IPS-18a (cell line): ENCODE measurements at regions not wholly inside any gene's neighbourhood (a gene's known extent, or its start where the extent isn't known, plus 50 kb on each side); places are given as distances from the start of the nearest gene placed in this dataset.

ENCODE experiments used
- H3K27ac ChIP-seq: one replicate; pipeline ENCODE4 v1.5.1; 2013; ENCODE audit warnings: low read length
- H3K27me3 ChIP-seq: one replicate; pipeline ENCODE4 v1.6.1; 2013; ENCODE audit warnings: mild to moderate bottlenecking, low read length; ENCODE audit not compliant: control insufficient read depth, insufficient read depth
- H3K36me3 ChIP-seq: one replicate; pipeline ENCODE4 v1.6.1; 2013; ENCODE audit warnings: low read depth, low read length; ENCODE audit not compliant: control insufficient read depth
- H3K4me1 ChIP-seq: one replicate; pipeline ENCODE4 v1.6.1; 2013; ENCODE audit warnings: low read depth, low read length; ENCODE audit not compliant: control insufficient read depth
- H3K4me3 ChIP-seq: one replicate; pipeline ENCODE4 v1.5.1; 2013; ENCODE audit warnings: low read length
- H3K9ac ChIP-seq: one replicate; pipeline ENCODE4 v1.6.1; 2013; ENCODE audit warnings: mild to moderate bottlenecking, low read length, moderate library complexity
- H3K9me3 ChIP-seq: one replicate; pipeline ENCODE4 v1.6.1; 2013; ENCODE audit warnings: low read depth, low read length; ENCODE audit not compliant: control insufficient read depth

GRCh38 chr14:28651148-28651547 lies 115.4 kb upstream of the FOXG1 start:
- no peaks in the 10 kb centered on the region for H3K27me3 ChIP-seq
- H3K9me3 ChIP-seq = no peaks in the 10 kb centered on the region
- no peak overlapping the region for H3K4me3 ChIP-seq
- no peaks in the 10 kb centered on the region for H3K36me3 ChIP-seq
- peaks cover 6% of the 10 kb centered on the region for H3K4me1 ChIP-seq
- H3K9ac ChIP-seq = no peak overlapping the region
- H3K27ac ChIP-seq = no peak overlapping the region

GRCh38 chr14:28652782-28653181 lies 113.8 kb upstream of the FOXG1 start:
- no peaks in the 10 kb centered on the region for H3K36me3 ChIP-seq
- no peaks in the 10 kb centered on the region for H3K9me3 ChIP-seq
- H3K9ac ChIP-seq = no peak overlapping the region
- no peak overlapping the region for H3K4me3 ChIP-seq
- H3K4me1 ChIP-seq = peaks cover 6% of the 10 kb centered on the region
- H3K27ac ChIP-seq = no peak overlapping the region
- no peaks in the 10 kb centered on the region for H3K27me3 ChIP-seq

- H3K4me1 ChIP-seq = peaks cover 6% of the 10 kb centered on the region
- H3K27me3 ChIP-seq = no peaks in the 10 kb centered on the region
- no peak overlapping the region for H3K9ac ChIP-seq
- no peak overlapping the region for H3K4me3 ChIP-seq
- no peaks in the 10 kb centered on the region for H3K9me3 ChIP-seq
- H3K27ac ChIP-seq = no peak overlapping the region
- H3K36me3 ChIP-seq = no peaks in the 10 kb centered on the region
These were observed 113.1 kb upstream of the FOXG1 start for GRCh38 chr14:28653521-28653920.

- Histone ChIP-seq H3K9me3 (no peaks in the 10 kb centered on the region), H3K36me3 (no peaks in the 10 kb centered on the region), H3K4me1 (peaks cover 17% of the 10 kb centered on the region), H3K4me3 (no peak overlapping the region), H3K27ac (no peak overlapping the region), H3K9ac (no peak overlapping the region), H3K27me3 (no peaks in the 10 kb centered on the region)
These were observed 109.8 kb upstream of the FOXG1 start for GRCh38 chr14:28656704-28657255.

- H3K9ac ChIP-seq = peak overlapping the region; percentile 38
- peaks cover 13% of the 10 kb centered on the region for H3K4me1 ChIP-seq
- H3K27me3 ChIP-seq = no peaks in the 10 kb centered on the region
- no peaks in the 10 kb centered on the region for H3K36me3 ChIP-seq
- peak overlapping the region; percentile 61 for H3K27ac ChIP-seq
- H3K4me3 ChIP-seq = no peak overlapping the region
- H3K9me3 ChIP-seq = no peaks in the 10 kb centered on the region
These were observed 105.3 kb upstream of the FOXG1 start for GRCh38 chr14:28661171-28661772.

- no peaks in the 10 kb centered on the region for H3K27me3 ChIP-seq
- H3K9me3 ChIP-seq = no peaks in the 10 kb centered on the region
- H3K4me3 ChIP-seq = no peak overlapping the region
- no peak overlapping the region for H3K9ac ChIP-seq
- no peaks in the 10 kb centered on the region for H3K36me3 ChIP-seq
- H3K4me1 ChIP-seq = no peaks in the 10 kb centered on the region
- H3K27ac ChIP-seq = no peak overlapping the region
These were observed 99.6 kb upstream of the FOXG1 start for GRCh38 chr14:28666961-28667360.

DNA sequence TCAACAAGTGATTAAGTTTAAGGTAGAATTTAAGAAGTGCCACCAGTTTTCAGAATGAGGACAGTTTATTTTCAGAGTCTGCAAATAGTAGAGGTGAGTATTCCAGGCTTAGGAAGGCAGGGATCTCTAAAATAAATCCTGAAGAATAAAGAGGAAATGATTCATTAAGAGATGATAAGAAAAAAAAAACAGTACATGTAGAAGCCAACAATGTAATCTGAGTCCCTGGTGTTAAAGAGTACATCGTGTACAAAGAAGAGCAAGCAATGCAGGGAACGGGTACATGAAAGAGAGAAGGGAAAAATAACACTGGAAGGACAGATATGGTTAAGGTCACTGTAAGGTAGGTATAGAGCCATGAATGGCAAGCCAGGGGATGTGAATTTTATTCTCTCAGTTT lies 95.2 kb upstream of the FOXG1 start:
- Histone ChIP-seq H3K9ac (no peak overlapping the region), H3K27ac (no peak overlapping the region), H3K9me3 (no peaks in the 10 kb centered on the region), H3K4me1 (no peaks in the 10 kb centered on the region), H3K27me3 (no peaks in the 10 kb centered on the region), H3K36me3 (no peaks in the 10 kb centered on the region), H3K4me3 (no peak overlapping the region)

DNA sequence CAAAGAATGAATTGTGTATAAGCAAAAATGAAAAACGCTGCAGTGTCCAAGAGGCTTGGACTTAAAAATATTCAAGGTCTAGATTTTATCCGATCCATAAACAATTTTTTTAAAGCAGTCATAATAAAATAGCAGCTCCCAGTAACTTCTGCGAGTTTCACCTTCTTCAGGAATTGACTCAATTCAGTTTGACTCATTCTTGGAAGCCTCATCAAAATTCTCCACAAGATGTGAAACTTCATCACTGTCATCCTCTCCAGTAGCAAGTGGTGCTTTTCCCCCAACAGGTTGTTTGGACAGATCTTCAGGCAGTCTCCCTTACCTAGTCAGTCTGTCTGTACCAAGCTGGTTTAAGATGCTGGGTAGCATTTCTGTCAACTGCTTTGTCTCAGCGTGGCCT lies 93.5 kb upstream of the FOXG1 start:
- no peak overlapping the region for H3K27ac ChIP-seq
- H3K4me1 ChIP-seq = no peaks in the 10 kb centered on the region
- no peak overlapping the region for H3K9ac ChIP-seq
- no peaks in the 10 kb centered on the region for H3K36me3 ChIP-seq
- H3K4me3 ChIP-seq = no peak overlapping the region
- H3K27me3 ChIP-seq = no peaks in the 10 kb centered on the region
- no peaks in the 10 kb centered on the region for H3K9me3 ChIP-seq

- Histone ChIP-seq H3K4me3 (no peak overlapping the region), H3K9ac (no peak overlapping the region), H3K27ac (no peak overlapping the region), H3K4me1 (no peaks in the 10 kb centered on the region), H3K27me3 (no peaks in the 10 kb centered on the region), H3K9me3 (no peaks in the 10 kb centered on the region), H3K36me3 (no peaks in the 10 kb centered on the region)
These were observed 90.1 kb upstream of the FOXG1 start for GRCh38 chr14:28676479-28676878.

DNA sequence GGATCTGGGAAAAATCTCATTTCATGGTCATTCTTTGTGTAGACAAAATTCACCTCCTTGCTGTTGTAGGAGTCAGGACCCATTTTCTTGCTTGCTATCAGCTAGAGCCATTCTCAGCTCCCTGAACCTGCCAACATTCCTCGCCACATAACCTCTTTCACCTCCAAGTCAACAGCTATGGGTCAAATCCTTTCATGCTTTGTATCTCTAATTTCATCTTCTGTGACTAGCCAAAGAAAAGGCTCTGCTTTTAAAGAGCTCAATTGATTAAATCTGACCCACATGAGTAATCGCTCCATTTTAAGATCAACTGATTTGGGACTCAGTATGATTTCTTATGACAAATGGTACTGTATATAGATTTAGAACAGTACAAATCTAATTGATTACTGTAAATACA lies 89.2 kb upstream of the FOXG1 start:
- Histone ChIP-seq H3K27me3 (no peaks in the 10 kb centered on the region), H3K9me3 (no peaks in the 10 kb centered on the region), H3K27ac (no peak overlapping the region), H3K4me3 (no peak overlapping the region), H3K9ac (no peak overlapping the region), H3K36me3 (no peaks in the 10 kb centered on the region), H3K4me1 (no peaks in the 10 kb centered on the region)

DNA sequence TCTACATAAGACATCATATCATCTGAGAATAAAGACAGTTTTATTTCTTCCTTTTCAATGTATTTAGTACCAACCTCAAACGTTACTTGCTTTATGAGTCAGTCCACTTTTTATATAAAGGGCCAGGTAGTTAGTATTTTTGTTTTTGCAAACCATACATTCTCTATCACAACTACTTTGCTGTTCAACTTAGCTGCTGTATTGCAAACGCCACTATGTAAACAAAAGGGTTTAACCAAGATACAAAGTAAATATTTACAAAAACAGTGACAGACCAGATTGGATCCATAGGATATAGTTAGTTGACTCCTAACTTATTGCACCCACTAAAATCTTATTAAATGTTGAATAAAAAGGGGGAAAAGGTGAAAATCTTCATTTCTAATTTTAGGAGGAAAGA lies 87.7 kb upstream of the FOXG1 start:
- no peak overlapping the region for H3K4me3 ChIP-seq

GRCh38 chr14:28681681-28682080 lies 84.9 kb upstream of the FOXG1 start:
- no peaks in the 10 kb centered on the region for H3K27me3 ChIP-seq
- no peak overlapping the region for H3K9ac ChIP-seq
- H3K4me1 ChIP-seq = no peaks in the 10 kb centered on the region
- no peaks in the 10 kb centered on the region for H3K36me3 ChIP-seq
- H3K4me3 ChIP-seq = no peak overlapping the region
- no peaks in the 10 kb centered on the region for H3K9me3 ChIP-seq
- no peak overlapping the region for H3K27ac ChIP-seq

More for the DNA sequence above, 87.7 kb upstream of the FOXG1 start:
- H3K36me3 ChIP-seq = no peaks in the 10 kb centered on the region
- no peaks in the 10 kb centered on the region for H3K4me1 ChIP-seq
- no peak overlapping the region for H3K9ac ChIP-seq
- no peak overlapping the region for H3K27ac ChIP-seq
- H3K9me3 ChIP-seq = no peaks in the 10 kb centered on the region
- H3K27me3 ChIP-seq = no peaks in the 10 kb centered on the region
